UCSD-AML1 (cell line): ENCODE measurements at regions not wholly inside any gene's neighbourhood (a gene's known extent, or its start where the extent isn't known, plus 50 kb on each side); places are given as distances from the start of the nearest gene placed in this dataset.
"Not testable (repeated sequence)": the region's sequence is repeated elsewhere in the genome, so short reads cannot be mapped to it uniquely, and the experiment has no call there.

Experiments used
- DNase-seq: peaks from one replicate; lab custom pipeline; 2025; ENCODE audit not compliant: unreplicated experiment; lab: John Stamatoyannopoulos, UW

GRCh38 chr6:141463237-141463977, 669.3 kb upstream of the GJE1 start:
- DNase-seq, result no peak

DNA sequence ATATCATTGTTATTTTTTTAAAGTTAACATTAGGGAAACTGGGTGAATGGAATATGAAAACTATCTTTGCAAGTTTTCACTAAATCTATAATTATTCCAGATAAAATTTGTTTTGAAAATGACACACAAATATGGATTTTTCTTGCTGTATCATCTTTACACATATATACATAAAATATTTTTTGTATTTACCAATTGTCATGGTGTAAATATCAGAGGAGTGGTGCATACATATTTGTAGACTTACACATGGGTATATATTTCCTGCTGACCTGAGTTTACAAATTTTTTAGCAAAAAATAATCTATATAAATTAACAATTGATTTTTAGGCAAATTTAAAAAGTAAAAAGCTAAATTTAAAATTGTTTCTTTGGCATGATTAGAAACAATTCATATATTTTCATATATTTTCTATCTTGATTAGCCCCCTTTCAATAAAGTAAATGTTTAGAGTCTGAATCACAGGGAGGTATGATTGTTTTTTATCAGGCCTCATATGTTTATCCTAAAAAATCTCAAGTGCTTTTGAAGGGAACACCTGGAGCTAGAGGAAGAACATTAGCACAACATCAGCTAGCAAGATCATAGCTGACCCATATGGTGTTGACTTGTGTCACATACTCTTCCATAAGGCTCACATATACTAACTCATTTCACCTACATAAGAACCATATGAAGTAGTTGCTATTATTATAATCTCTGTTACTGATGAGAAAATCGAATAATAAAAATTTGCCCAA, 671.8 kb upstream of the GJE1 start:
- no peak for DNase-seq

DNA sequence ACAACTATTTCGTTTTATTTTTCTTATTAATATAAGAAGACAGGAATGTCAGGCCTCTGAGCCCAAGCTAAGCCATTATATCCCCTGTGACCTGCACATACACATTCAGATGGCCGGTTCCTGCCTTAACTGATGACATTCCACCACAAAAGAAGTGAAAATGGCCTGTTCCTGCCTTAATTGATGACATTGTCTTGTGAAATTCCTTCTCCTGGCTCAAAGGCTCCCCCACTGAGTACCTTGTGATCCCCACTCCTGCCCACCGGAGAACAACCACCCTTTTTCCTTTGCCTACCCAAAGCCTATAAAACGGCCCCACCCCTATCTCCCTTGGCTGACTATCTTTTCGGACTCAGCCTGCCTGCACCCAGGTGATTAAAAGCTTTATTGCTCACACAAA, 672.5 kb upstream of the GJE1 start:
- not testable (repeated sequence) for DNase-seq

GRCh38 chr6:141457984-141458383, 674.7 kb upstream of the GJE1 start:
- not testable (repeated sequence) for DNase-seq

GRCh38 chr6:141452354-141452686, 680.4 kb upstream of the GJE1 start:
- DNase-seq, result no peak

DNA sequence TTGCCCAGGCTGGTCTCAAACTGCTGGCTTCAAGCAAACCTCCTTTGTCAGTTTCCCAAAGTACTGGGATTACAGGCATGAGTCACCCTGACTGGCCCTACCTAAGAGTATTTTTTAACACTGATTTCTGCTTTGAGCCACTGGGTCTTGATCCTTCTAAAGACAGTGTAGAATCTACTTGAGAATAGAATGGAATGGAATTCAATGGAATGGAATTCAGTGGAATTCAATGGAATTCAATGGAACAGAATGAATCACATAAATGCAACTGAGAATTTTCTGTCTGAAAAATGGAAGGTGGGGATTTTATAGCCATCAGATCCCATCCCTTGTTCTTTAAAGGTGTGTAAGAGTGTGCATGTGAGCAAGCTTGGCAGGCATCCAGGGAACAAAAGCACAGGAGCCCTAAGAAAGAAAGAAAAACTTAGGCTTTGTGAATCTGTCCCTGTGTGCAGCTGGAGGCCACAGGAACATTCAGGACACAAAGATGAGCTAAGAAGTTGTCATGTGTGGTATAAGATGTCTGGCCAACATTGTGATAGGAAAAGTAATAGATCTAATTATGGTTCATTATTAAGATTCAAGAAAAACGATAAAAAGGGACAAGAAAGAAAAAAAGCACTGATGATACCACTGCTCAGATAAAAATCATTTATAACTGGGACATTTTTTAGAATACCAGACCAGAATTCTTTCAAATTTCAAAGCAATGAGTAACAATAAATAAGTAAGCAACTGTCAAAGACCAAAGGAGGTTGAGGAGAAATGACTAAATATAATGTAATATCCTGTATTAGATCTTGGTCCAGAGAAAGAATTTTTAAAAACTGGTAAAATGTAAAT, 681.0 kb upstream of the GJE1 start:
- no peak for DNase-seq

GRCh38 chr6:141451181-141451510, 681.6 kb upstream of the GJE1 start:
- no peak for DNase-seq

- DNase-seq, result no peak
These were observed 686.6 kb upstream of the GJE1 start for GRCh38 chr6:141445928-141446628.

- DNase-seq, result no peak
These were observed 688.9 kb upstream of the GJE1 start for GRCh38 chr6:141443668-141444289.

- DNase-seq, result no peak
These were observed 689.7 kb upstream of the GJE1 start for GRCh38 chr6:141443032-141443431.

GRCh38 chr6:141439513-141439912, 693.2 kb upstream of the GJE1 start:
- no peak for DNase-seq

DNA sequence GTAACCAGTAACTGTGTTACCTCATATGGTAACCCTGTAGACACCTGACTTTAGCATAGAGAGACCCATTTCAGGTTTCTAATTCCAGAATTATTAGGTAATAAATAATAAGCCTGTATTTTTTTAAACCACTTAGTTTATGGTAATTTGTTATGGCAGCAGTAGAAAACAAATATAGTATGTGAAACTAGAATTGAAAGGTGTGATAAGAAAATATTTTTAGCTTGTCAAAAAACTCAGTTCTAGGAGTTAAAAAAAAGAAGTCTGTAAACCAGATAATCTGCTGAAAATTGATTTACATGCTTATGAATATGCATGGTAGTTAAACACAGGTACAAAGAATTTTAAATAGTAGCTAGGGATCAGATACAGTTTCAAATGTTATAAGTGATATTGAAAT, 695.0 kb upstream of the GJE1 start:
- no peak for DNase-seq

GRCh38 chr6:141437011-141437410, 695.7 kb upstream of the GJE1 start:
- DNase-seq, result no peak

DNA sequence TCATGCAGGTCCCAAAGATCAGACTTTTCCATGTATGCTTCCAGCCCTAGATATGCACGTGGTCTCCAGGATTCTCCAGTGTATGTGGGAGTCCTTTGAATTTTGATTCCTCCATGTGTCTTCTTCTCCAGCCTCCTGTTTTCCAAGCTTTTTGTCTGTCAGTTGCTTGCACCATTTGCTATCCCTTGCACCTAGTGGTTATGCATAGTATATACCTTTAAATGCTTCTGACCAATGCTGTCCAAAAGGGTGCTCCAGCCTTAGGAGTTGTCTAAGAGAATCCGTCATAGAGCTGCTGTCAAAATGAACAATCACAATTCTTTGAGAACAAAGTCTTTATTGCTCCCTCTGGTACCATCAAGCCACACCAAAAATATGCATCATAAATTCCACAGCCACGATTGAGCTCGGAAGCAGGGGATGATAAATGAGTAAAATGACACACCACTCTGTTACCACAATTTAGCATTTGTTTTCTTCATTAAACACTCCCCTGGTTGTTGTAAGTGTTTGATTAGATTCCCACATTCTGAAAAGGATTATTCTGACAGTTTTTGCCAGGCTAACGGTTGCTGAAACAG, 706.2 kb upstream of the GJE1 start:
- no peak for DNase-seq

DNA sequence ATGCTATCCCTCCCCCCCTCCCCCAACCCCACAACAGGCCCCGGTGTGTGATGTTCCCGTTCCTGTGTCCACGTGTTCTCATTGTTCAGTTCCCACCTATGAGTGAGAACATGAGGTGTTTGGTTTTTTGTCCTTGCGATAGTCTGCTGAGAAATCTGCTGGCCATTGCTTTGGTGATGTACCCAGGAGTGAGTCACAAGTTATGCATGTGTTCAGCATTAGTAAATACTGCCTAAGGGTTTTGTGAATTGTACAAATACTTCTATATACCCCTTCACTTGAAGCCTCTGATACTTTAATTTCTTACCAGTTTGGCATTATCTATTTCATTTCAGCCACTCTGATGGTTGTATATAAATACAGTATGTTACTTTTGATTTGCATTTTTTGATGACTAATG, 711.3 kb upstream of the GJE1 start:
- DNase-seq, result no peak

GRCh38 chr6:141418076-141418475, 714.6 kb upstream of the GJE1 start:
- DNase-seq, result no peak

DNA sequence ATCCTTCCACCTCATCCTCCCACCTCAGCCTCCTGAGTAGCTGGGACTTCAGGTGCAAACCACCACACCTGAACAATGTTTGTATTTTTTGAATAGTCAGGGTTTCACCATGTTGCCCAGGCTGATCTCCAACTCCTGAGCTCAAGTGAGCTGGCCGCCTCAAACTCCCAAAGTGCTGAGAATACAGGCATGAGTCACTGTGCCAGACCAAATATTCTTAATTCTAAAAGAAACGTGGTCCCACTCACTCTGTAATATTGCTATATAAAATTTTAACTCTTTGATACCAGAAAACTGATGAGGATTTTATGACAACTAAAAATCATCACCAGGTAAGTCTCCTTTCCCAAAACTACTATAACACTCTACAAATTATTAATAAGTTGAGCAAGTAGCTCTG, 716.8 kb upstream of the GJE1 start:
- no peak for DNase-seq

DNA sequence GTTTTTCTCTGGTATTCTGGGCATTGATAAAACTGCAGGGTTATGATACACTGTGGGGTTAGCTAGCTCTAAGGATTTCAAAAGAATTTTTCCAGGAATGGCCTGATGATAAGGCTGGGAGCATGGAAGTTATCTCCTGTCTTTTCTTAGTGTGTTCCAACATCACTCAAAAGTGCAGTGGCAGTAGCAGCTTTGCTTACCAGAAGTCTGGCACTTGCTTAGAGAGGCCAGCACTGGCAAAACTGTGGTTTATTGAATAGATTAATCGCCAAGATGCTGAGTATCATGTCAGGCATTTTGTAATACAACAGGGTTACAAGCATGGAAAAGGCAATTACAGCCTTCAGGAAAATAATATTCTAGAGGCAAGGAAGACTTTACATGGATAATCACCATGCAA, 719.5 kb upstream of the GJE1 start:
- DNase-seq, result no peak

GRCh38 chr6:141406761-141407160, 726.0 kb upstream of the GJE1 start:
- DNase-seq, result no peak

- DNase-seq, result no peak
These were observed 728.9 kb upstream of the GJE1 start for GRCh38 chr6:141403827-141404226.

GRCh38 chr6:141403103-141403502, 729.6 kb upstream of the GJE1 start:
- DNase-seq, result no peak
